GM21423 (cell line): ENCODE measurements at regions not wholly inside any gene's neighbourhood (a gene's known extent, or its start where the extent isn't known, plus 50 kb on each side); places are given as distances from the start of the nearest gene placed in this dataset.

ENCODE experiments used
- ATAC-seq: cut with Tn5 transposase; IDR thresholded peaks from one replicate; pipeline ENCODE4 v1.9.1; 2021; ENCODE audit warnings: mild to moderate bottlenecking, moderate library complexity; ENCODE audit not compliant: unreplicated experiment

- no peak for ATAC-seq
These were observed 416.6 kb downstream of the AEBP2 start for GRCh38 chr12:19855851-19856250.

DNA sequence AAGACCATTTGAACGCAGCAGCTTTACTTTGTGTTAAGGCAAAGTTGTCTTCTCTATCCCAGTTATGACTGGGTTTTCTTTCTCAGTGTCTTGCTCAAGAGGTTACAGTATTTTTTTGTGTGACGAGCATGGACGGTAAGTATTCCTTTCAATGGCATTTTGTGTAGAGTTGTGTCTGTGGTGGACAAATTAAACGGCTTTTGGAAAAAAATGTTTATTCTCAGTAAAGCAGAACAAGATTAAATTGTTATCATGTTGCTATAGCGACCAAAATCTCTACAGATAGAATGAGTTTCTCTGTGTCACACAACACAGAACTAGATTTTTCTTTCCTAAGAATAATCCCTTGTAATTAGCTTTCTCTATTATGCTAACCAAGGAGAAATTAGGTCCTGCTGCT, 417.1 kb downstream of the AEBP2 start:
- no peak for ATAC-seq

DNA sequence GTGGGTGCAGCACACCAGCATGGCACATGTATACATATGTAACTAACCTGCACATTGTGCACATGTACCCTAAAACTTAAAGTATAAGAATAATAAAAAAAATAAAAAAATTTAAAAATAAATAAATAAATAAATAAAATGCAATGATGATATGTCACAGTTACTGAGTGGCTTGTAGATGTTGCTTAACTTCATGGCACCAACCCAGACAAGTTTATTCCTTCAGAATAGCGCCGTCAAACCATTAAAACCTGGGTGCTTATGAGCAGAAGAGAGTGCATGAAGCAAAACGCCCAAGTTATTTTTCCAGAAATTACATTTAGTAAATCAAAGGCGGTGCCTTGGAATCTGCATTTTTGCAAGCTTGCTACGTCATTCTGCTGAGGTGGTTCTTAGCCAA, 417.9 kb downstream of the AEBP2 start:
- ATAC-seq: no peak

DNA sequence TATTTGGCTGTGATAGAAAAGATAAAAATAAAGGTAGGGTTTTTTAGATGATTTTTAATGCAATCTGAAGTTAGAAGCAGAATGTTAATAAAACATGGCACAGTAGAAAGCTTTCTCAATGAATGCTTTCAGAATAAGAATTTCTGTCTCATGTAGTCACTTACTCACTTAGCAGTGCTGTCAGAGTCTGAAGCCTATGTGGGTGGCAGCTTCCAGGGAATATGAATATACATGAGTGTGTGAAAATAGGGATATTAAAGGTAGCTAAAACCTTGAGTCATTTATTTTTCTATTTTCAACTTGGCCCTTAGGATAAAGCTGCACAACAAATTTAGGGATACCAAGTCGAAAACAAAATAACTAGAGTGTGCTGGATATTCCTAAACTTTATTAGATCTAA, 427.9 kb downstream of the AEBP2 start:
- no peak for ATAC-seq

DNA sequence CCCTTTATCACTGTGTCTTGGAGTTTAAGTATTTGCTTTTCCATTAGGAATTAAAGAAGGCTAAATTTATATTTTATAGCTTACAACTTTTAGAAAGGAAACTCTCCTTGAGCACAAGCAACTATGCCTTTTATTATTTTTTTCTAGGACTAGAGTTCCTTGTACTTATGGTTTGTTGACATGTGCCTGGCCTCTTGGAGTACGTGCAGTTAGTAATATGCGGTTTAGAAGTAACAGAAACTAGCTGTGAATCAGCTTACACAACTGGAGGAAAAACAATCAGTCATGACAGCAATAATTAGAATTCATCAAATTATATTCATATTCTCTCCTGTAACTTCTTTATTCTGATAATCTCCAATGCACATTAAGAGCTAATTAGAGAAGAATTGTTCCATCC, 428.7 kb downstream of the AEBP2 start:
- ATAC-seq: no peak

DNA sequence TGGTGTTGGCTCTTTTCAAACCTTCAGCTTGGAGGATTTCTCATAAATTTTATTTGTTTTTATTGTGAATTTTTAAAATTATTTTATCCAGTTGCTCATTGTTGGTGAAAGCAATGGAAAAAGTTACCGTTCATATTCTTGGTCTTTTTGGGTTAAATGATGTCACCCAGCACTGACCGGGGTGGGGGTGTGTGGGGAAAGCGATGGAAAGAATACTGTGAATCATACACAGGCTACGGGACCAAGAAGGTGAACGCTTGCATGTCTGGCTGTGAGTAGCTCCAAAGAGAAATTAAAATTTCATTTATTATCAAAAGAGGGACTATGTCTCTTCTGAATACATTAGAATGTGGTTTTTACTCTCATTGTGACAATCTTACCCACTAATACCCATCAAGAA, 430.1 kb downstream of the AEBP2 start:
- ATAC-seq: no peak

DNA sequence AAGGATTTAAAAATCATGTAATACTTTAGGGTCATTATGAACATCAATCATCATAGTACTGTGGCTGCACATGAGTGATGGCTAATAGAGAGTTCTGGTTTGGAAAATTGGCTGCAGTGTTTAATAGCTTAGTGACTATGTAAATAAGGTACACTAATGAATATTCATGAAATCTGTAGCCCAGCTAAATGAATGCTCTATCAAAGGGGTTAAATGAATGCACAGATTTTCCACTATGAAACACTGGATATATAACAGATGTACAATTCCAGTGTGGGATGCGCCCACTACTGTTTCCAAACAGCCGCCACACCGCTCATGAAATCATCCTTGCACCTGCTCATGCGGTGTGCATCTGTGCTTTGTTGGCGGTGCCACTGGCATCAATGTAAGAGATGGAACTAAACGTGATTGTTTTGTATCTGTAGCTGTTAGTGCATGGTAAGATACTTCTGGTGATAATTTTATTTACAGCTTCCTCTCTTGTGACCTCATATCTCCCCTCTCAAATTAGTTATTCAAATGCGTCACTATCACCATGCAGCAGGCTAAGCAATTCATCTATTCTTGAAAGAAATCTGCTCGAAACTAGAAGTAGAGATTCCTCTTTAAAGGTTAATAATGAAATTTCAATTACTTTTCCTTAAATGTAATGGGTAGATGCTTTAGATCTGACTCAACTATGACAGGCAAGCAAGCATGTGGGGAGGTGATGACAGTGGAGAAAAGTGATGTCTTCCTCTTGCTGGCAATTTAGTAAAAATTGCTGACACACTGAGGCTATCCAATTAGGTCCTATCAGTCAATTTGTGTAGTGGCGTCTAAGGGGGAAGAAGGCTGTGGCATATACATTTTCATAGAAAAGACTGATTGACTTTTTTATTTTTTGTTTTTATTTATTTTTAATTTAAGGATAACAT, 433.6 kb downstream of the AEBP2 start:
- no peak for ATAC-seq

GRCh38 chr12:19880076-19880475, 440.8 kb downstream of the AEBP2 start:
- ATAC-seq: no peak

GRCh38 chr12:19880721-19881120, 441.4 kb downstream of the AEBP2 start:
- no peak for ATAC-seq

GRCh38 chr12:19882346-19882745, 443.1 kb downstream of the AEBP2 start:
- no peak for ATAC-seq

DNA sequence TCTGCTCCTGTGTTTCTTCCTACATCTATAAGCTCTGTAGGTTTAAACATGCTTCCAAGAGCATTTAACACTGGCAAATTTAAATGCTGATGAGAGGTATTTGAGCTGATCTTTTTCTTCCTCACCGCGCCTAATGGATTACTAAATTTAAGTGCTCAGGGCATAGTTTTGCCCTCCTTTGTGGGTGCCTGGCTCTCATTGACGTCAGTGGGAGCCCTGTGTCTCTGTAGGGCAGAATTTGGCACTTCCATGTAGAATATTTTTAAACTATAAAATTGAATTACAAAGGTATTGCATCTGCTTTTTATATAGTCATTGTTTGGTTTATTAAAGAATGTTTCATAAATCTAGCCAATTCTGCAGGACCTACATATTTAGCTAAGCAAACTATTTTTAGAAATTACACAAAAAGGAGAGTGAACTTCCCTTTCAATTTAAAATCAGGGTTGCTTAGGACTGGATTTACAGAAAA, 444.8 kb downstream of the AEBP2 start:
- no peak for ATAC-seq

GRCh38 chr12:19885093-19885812, 446.0 kb downstream of the AEBP2 start:
- no peak for ATAC-seq

DNA sequence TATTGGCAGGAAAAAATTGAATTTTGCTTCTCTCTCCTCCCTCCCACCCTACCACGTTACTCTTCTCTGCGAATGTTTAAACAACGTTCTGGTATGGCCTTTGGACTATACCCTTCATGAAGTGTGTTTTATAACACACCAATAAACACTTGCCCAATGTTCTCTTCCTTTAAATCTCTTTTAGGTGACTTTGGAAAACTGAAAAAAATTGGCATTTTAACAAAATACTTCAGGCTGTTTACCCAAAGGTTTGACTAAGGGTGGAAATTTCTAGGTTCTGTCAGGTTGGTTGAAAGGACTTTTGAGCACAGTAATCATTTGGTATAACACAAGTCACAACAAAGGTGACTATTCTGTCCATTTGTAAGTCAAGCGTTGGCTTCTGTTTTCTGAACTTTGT, 446.8 kb downstream of the AEBP2 start:
- ATAC-seq: no peak

DNA sequence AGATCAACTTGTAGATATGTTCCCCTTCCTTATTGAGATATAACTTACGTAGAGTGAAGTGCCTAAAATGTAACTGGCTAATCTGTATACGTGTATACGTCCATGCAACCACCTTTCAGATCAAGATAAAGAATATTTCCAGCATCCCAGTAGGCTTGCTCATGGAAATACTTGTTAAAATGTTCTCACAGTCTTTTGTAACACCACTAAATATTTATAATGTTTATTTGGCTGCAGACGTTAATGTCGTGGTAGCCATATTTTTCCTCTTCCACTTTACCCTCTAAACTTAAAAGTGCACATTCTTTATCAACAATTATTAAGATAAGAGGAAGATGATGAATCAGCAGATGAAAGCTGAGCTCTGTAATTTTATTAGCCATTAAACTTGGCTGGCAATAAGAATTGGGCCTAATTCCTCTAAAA, 447.4 kb downstream of the AEBP2 start:
- no peak for ATAC-seq

DNA sequence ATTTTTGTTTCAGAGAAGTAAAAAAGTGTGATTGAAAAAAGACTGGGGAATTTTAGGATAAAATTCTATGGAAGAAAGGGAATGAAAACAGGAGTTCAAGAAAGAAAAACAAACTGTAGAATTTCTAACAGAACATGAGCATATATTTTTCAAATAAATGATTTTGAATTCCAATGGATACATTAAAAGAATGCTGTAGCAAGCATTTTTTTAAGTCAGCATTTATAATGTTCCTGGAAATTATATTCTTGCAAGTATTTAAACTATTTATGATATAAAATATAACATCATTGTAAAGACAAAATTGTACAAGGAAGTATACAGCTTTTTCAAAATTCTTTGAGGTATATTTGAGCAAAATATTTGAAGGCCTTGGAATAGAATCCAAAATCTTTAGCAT, 450.7 kb downstream of the AEBP2 start:
- no peak for ATAC-seq

DNA sequence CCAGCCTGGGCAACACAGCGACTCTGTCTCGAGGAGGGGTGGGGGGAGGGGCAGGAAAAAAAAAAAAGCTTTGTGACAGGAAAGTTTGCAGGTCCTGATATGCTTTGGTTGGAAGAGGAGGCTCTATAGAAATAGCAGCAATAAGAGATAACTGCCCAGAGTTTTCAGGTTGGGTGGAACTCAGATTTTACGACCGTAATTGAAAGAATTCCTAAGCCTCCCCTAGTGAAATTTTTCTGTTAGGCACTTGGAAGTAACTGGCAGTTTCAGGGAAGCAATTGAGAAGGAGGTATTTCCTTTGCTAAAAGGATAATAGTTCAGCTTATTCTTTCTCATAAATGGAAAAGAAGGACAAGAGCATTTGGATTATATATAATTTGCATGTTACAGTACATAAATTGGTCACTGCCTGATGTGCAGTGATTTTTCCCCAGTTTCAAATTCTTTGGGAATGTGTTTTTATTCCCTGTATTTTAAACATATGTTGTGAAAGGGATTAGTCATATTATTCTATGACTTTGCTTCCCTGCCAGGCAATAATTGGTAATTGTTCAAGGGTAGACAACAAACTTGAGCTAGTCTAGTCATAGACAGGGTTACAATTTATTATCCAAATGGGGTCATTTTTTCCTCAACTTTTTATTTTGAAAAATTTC, 452.8 kb downstream of the AEBP2 start:
- ATAC-seq: no peak

- ATAC-seq: no peak
These were observed 454.2 kb downstream of the AEBP2 start for GRCh38 chr12:19893514-19893913.

GRCh38 chr12:19894050-19894449, 454.8 kb downstream of the AEBP2 start:
- no peak for ATAC-seq

GRCh38 chr12:19894803-19895202, 455.5 kb downstream of the AEBP2 start:
- ATAC-seq: no peak

DNA sequence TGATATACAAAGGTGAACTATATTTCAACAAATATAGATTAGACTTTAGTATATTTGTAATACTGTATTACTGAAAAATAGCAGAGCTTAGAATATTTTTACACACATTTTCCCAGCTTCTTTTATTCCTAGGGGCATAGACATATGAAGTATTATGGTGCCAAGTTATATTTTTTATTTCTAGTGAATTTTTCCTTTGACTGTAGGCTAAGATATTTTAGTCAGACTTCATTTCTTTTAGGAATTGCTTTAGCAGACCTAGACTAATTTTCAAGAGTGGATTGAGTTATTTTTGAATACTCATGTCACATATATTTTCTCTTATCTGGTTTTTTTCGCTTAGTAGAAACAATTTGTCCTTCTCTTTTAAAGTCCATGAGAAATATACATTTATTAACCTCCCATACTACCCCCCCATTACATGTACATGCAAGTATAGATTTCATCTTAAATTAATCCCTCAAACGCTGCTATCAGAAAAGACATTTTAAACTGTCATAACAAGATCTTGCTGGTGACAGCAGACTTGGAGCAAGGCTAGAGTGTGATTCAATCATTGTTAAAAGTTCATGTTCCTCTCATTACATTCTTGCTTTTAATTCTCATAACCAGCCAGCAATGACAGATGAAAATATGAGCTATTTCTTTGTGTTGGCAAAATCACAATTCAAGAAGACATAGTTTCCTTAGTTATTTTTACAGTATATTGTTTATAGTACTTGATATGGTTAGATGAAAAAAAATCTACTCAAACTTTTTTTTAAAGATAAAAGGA, 456.1 kb downstream of the AEBP2 start:
- no peak for ATAC-seq

GRCh38 chr12:19896041-19896440, 456.7 kb downstream of the AEBP2 start:
- no peak for ATAC-seq
